ENCODE measurements at regions not wholly inside any gene's neighbourhood (a gene's known extent, or its start where the extent isn't known, plus 50 kb on each side); places are given as distances from the start of the nearest gene placed in this dataset.

DNA sequence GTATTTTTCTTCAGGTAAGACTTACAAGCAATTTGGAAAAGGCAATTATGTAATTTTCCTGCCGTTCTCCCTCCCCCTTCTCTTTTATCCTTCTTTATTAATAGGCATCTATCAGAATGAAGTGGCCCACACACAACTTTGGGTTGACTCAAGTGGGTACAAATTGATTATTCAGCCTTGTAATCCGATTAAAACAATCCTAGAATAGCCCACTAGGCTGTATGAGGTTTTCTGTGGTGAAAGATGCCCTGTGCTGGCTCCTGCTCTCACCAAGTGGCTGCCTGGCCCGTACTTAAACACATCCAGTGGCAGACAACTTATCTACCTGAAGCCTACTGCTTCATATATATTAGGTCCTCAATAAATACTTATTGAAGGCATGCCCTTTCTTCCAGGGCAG, 177.3 kb upstream of the C9orf72 start:
- ATAC-seq (no peak), DNase-seq (ENCODE audit: low read depth, low spot score) (no peak)
- Histone ChIP-seq H3K4me3 (replicated peaks in 1 of 2; ENCODE audit: low read depth in 1 of 2, low read length in 2 of 2) (no peak overlapping the region), H4K20me1 (ENCODE audit: insufficient read depth) (no peaks in the 10 kb centered on the region), H3K79me2 (ENCODE audit: insufficient read depth, low read length) (no peaks in the 10 kb centered on the region), H3K36me3 (ENCODE audit: control insufficient read depth in 1 of 2, insufficient read depth in 2 of 2, low read length in 2 of 2) (no peaks in the 10 kb centered on the region), H3K27ac (ENCODE audit: low read depth, low read length) (no peak overlapping the region), H3K4me2 (ENCODE audit: low read length) (no peak overlapping the region), H3K9me3 (ENCODE audit: control insufficient read depth in 1 of 2, insufficient read depth in 1 of 2, low read depth in 1 of 2, low read length in 2 of 2) (no peaks in the 10 kb centered on the region), H3K9ac (ENCODE audit: low read length) (no peak overlapping the region), H3K4me1 (ENCODE audit: control insufficient read depth in 1 of 2, insufficient read depth in 2 of 2, low read length in 2 of 2) (no peaks in the 10 kb centered on the region), H3K27me3 (ENCODE audit: insufficient read depth, low read length) (no peaks in the 10 kb centered on the region), H3K9me2 (ENCODE audit: insufficient read depth) (no peaks in the 10 kb centered on the region), H2AFZ (ENCODE audit: low read depth, low read length, poor library complexity, severe bottlenecking) (no peak overlapping the region)
- BruUV-seq (replicated peaks), result no TSS peak
- no peak for TF ChIP-seq EGR1 (IDR thresholded peaks at IDR 0.05; ENCODE audit: low read depth)
- TF ChIP-seq YY1 (IDR thresholded peaks at IDR 0.05; ENCODE audit: extremely low read depth, insufficient replicate concordance, low read depth, low read length), result no peak
- no peak for TF ChIP-seq ZFX (IDR thresholded peaks at IDR 0.05)
- TF ChIP-seq ATF3 (IDR thresholded peaks at IDR 0.05), result no peak
- TF ChIP-seq, protein P1, sequence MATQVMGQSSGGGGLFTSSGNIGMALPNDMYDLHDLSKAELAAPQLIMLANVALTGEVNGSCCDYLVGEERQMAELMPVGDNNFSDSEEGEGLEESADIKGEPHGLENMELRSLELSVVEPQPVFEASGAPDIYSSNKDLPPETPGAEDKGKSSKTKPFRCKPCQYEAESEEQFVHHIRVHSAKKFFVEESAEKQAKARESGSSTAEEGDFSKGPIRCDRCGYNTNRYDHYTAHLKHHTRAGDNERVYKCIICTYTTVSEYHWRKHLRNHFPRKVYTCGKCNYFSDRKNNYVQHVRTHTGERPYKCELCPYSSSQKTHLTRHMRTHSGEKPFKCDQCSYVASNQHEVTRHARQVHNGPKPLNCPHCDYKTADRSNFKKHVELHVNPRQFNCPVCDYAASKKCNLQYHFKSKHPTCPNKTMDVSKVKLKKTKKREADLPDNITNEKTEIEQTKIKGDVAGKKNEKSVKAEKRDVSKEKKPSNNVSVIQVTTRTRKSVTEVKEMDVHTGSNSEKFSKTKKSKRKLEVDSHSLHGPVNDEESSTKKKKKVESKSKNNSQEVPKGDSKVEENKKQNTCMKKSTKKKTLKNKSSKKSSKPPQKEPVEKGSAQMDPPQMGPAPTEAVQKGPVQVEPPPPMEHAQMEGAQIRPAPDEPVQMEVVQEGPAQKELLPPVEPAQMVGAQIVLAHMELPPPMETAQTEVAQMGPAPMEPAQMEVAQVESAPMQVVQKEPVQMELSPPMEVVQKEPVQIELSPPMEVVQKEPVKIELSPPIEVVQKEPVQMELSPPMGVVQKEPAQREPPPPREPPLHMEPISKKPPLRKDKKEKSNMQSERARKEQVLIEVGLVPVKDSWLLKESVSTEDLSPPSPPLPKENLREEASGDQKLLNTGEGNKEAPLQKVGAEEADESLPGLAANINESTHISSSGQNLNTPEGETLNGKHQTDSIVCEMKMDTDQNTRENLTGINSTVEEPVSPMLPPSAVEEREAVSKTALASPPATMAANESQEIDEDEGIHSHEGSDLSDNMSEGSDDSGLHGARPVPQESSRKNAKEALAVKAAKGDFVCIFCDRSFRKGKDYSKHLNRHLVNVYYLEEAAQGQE (IDR thresholded peaks at IDR 0.05; ENCODE audit: low read depth), result no peak
- CTCF ChIA-PET, result no interaction called here
- intact Hi-C loops (cut with micrococcal nuclease), result no loop called here
- RAD21 ChIA-PET (ENCODE audit: low non-redundant PET in 1 of 2, low total read pairs in 2 of 2, uncharacterized antibody in 2 of 2, unreplicated experiment in 2 of 2), result no interaction called here
- POLR2A ChIA-PET, result no interaction called here

GRCh38 chr9:27752069-27752468, 178.8 kb upstream of the C9orf72 start:
- Histone ChIP-seq H3K4me1 (ENCODE audit: control insufficient read depth in 1 of 2, insufficient read depth in 2 of 2, low read length in 2 of 2) (no peaks in the 10 kb centered on the region), H3K9me3 (ENCODE audit: control insufficient read depth in 1 of 2, insufficient read depth in 1 of 2, low read depth in 1 of 2, low read length in 2 of 2) (no peaks in the 10 kb centered on the region), H3K9me2 (ENCODE audit: insufficient read depth) (no peaks in the 10 kb centered on the region), H3K4me2 (ENCODE audit: low read length) (no peak overlapping the region), H4K20me1 (ENCODE audit: insufficient read depth) (no peaks in the 10 kb centered on the region), H3K4me3 (replicated peaks in 1 of 2; ENCODE audit: low read depth in 1 of 2, low read length in 2 of 2) (no peak overlapping the region), H3K79me2 (ENCODE audit: insufficient read depth, low read length) (no peaks in the 10 kb centered on the region), H3K9ac (ENCODE audit: low read length) (no peak overlapping the region), H3K27ac (ENCODE audit: low read depth, low read length) (no peak overlapping the region), H3K27me3 (ENCODE audit: insufficient read depth, low read length) (no peaks in the 10 kb centered on the region), H2AFZ (ENCODE audit: low read depth, low read length, poor library complexity, severe bottlenecking) (no peak overlapping the region), H3K36me3 (ENCODE audit: control insufficient read depth in 1 of 2, insufficient read depth in 2 of 2, low read length in 2 of 2) (no peaks in the 10 kb centered on the region)
- ChIA-PET RAD21 (ENCODE audit: low non-redundant PET in 1 of 2, low total read pairs in 2 of 2, uncharacterized antibody in 2 of 2, unreplicated experiment in 2 of 2) (no interaction called here), CTCF (no interaction called here), POLR2A (no interaction called here)
- DNase-seq (ENCODE audit: low read depth, low spot score), result no peak
- no TSS peak for BruUV-seq (replicated peaks)
- ATAC-seq, result no peak
- intact Hi-C loops (cut with micrococcal nuclease), result no loop called here
- TF ChIP-seq SRF (IDR thresholded peaks at IDR 0.05; ENCODE audit: low read depth) (no peak), ZNF274 (IDR thresholded peaks at IDR 0.05; ENCODE audit: low read depth, low read length) (no peak), EZH2phosphoT487 (IDR thresholded peaks at IDR 0.05; ENCODE audit: borderline replicate concordance) (no peak), RAD21 (IDR thresholded peaks at IDR 0.05; ENCODE audit: low read depth) (no peak), ELF1 (IDR thresholded peaks at IDR 0.05; ENCODE audit: borderline replicate concordance, low read depth) (no peak), EGR1 (IDR thresholded peaks at IDR 0.05; ENCODE audit: low read depth) (no peak), POLR2A (IDR thresholded peaks at IDR 0.05; ENCODE audit: borderline replicate concordance, extremely low read depth, insufficient read depth, insufficient read length) (no peak), ATF3 (IDR thresholded peaks at IDR 0.05) (no peak)
- TF ChIP-seq, protein P2, sequence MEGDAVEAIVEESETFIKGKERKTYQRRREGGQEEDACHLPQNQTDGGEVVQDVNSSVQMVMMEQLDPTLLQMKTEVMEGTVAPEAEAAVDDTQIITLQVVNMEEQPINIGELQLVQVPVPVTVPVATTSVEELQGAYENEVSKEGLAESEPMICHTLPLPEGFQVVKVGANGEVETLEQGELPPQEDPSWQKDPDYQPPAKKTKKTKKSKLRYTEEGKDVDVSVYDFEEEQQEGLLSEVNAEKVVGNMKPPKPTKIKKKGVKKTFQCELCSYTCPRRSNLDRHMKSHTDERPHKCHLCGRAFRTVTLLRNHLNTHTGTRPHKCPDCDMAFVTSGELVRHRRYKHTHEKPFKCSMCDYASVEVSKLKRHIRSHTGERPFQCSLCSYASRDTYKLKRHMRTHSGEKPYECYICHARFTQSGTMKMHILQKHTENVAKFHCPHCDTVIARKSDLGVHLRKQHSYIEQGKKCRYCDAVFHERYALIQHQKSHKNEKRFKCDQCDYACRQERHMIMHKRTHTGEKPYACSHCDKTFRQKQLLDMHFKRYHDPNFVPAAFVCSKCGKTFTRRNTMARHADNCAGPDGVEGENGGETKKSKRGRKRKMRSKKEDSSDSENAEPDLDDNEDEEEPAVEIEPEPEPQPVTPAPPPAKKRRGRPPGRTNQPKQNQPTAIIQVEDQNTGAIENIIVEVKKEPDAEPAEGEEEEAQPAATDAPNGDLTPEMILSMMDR (IDR thresholded peaks at IDR 0.05 in 2 of 3, conservative IDR thresholded peaks at IDR 0.05 in 1 of 3; ENCODE audit: borderline replicate concordance in 1 of 3, insufficient read depth in 1 of 3, low read depth in 2 of 3, low read length in 2 of 3), result no peak
